Stimulated activated CD4-positive, alpha-beta T cell treated with anti-CD3 and anti-CD28 coated beads, Interleukin-4, amount 100 ng/mL, for 1 hour (primary cell): ENCODE measurements at regions not wholly inside any gene's neighbourhood (a gene's known extent, or its start where the extent isn't known, plus 50 kb on each side); places are given as distances from the start of the nearest gene placed in this dataset.

ENCODE experiments used
- DNase-seq: peaks from one replicate; pipeline ENCODE4 v3.0.0-alpha.2; 2020

GRCh38 chr5:4204276-4205141 is 608.9 kb downstream of the IRX1 start:
- no peak for DNase-seq

- DNase-seq: no peak
Measured at GRCh38 chr5:4205398-4205797, 609.8 kb downstream of the IRX1 start.

GRCh38 chr5:4206127-4206526 is 610.5 kb downstream of the IRX1 start:
- no peak for DNase-seq

- DNase-seq: no peak
Measured at GRCh38 chr5:4207486-4207885, 611.9 kb downstream of the IRX1 start.

- no peak for DNase-seq
Measured at GRCh38 chr5:4208537-4208936, 612.9 kb downstream of the IRX1 start.

- no peak for DNase-seq
Measured at GRCh38 chr5:4208996-4209395, 613.4 kb downstream of the IRX1 start.

GRCh38 chr5:4212071-4212739 is 616.6 kb downstream of the IRX1 start:
- DNase-seq: no peak

GRCh38 chr5:4212981-4213819 is 617.6 kb downstream of the IRX1 start:
- DNase-seq: no peak

GRCh38 chr5:4215143-4215542 is 619.5 kb downstream of the IRX1 start:
- DNase-seq: no peak

GRCh38 chr5:4216142-4216541 is 620.5 kb downstream of the IRX1 start:
- DNase-seq: no peak

GRCh38 chr5:4220016-4220415 is 624.4 kb downstream of the IRX1 start:
- DNase-seq: no peak

GRCh38 chr5:4221048-4221447 is 625.4 kb downstream of the IRX1 start:
- no peak for DNase-seq

GRCh38 chr5:4222147-4222546 is 626.5 kb downstream of the IRX1 start:
- no peak for DNase-seq

- no peak for DNase-seq
Measured at GRCh38 chr5:4222821-4223220, 627.2 kb downstream of the IRX1 start.

GRCh38 chr5:4225741-4226140 is 630.1 kb downstream of the IRX1 start:
- DNase-seq: no peak

GRCh38 chr5:4226565-4226964 is 630.9 kb downstream of the IRX1 start:
- DNase-seq: no peak

GRCh38 chr5:4228708-4229107 is 633.1 kb downstream of the IRX1 start:
- no peak for DNase-seq

GRCh38 chr5:4229414-4230292 is 634.0 kb downstream of the IRX1 start:
- DNase-seq: no peak

- DNase-seq: no peak
Measured at GRCh38 chr5:4230471-4230785, 634.8 kb downstream of the IRX1 start.

- no peak for DNase-seq
Measured at GRCh38 chr5:4230786-4231641, 635.4 kb downstream of the IRX1 start.

GRCh38 chr5:4232084-4232483 is 636.5 kb downstream of the IRX1 start:
- no peak for DNase-seq

GRCh38 chr5:4233671-4234070 is 638.0 kb downstream of the IRX1 start:
- no peak for DNase-seq
